CD4-positive, alpha-beta memory T cell (primary cell): ENCODE measurements at regions not wholly inside any gene's neighbourhood (a gene's known extent, or its start where the extent isn't known, plus 50 kb on each side); places are given as distances from the start of the nearest gene placed in this dataset.
A peak's percentile ranks its signal among the peaks of the same experiment; 100 is the strongest.
"Not testable (repeated sequence)": the region's sequence is repeated elsewhere in the genome, so short reads cannot be mapped to it uniquely, and the experiment has no call there.

Source experiments
- CTCF ChIA-PET: fragments of 350-600 bp; sonication (Branson Sonifier 250); formaldehyde crosslinking; loops from one replicate; lab custom pipeline; 2021; ENCODE audit warnings: inconsistent platforms; ENCODE audit not compliant: partially characterized antibody; lab: Charles Lee
- POLR2A ChIA-PET: fragments of 350-600 bp; sonication (Branson Sonifier 250); formaldehyde crosslinking; loops from one replicate; lab custom pipeline; 2021; ENCODE audit not compliant: partially characterized antibody; lab: Charles Lee
- DNase-seq, 5 donors: peaks; one replicate each; pipeline versions ENCODE4 v3.0.0 to v3.0.0-alpha.2; 2020 to 2022; ENCODE audit warnings: mixed read lengths in 1 of 5
- H3K27ac ChIP-seq: one replicate; pipeline ENCODE4 v1.7.0; 2013; ENCODE audit warnings: low read depth, low read length
- H3K27me3 ChIP-seq: 2 replicates; pipeline ENCODE4 v1.7.0; 2013; ENCODE audit warnings: mild to moderate bottlenecking, low read length, moderate library complexity; ENCODE audit not compliant: insufficient read depth
- H3K36me3 ChIP-seq: 2 replicates; pipeline ENCODE4 v1.7.0; 2013; ENCODE audit warnings: mild to moderate bottlenecking, low read length, moderate library complexity; ENCODE audit not compliant: insufficient read depth
- H3K4me1 ChIP-seq: 2 replicates; pipeline ENCODE4 v1.7.0; 2013; ENCODE audit warnings: mild to moderate bottlenecking, low read length, moderate library complexity; ENCODE audit not compliant: insufficient read depth
- H3K4me3 ChIP-seq, 2 donors: one replicate each; pipeline ENCODE4 v1.7.0; 2013; ENCODE audit warnings: low read length in 2 of 2, mild to moderate bottlenecking in 1 of 2
- H3K9me3 ChIP-seq, 2 donors: one replicate each; pipeline ENCODE4 v1.7.0; 2013; ENCODE audit warnings: low read length in 2 of 2, control low read depth in 1 of 2; ENCODE audit not compliant: control insufficient read depth in 1 of 2
- H3K27ac Mint-ChIP-seq, 7 donors: one replicate each; pipeline ENCODE4 v1.8.0; 2020 to 2021; ENCODE audit warnings: mixed read lengths in 7 of 7, mild to moderate bottlenecking in 6 of 7, inconsistent platforms in 3 of 7, moderate library complexity in 3 of 7
- H3K27me3 Mint-ChIP-seq, 2 donors: one replicate each; pipeline ENCODE4 v1.8.0; 2020 to 2021; ENCODE audit warnings: mixed read lengths in 2 of 2
- H3K36me3 Mint-ChIP-seq, 2 donors: one replicate each; pipeline ENCODE4 v1.8.0; 2020 to 2021; ENCODE audit warnings: mixed read lengths in 2 of 2, inconsistent platforms in 1 of 2, mild to moderate bottlenecking in 1 of 2
- H3K4me1 Mint-ChIP-seq, 4 donors: one replicate each; pipeline ENCODE4 v1.8.0; 2020 to 2021; ENCODE audit warnings: mixed read lengths in 4 of 4, mild to moderate bottlenecking in 1 of 4
- H3K4me3 Mint-ChIP-seq, 8 donors: one replicate each; pipeline ENCODE4 v1.8.0; 2020 to 2021; ENCODE audit warnings: mixed read lengths in 8 of 8, mild to moderate bottlenecking in 7 of 8, moderate library complexity in 6 of 8, inconsistent platforms in 3 of 8
- H3K9me3 Mint-ChIP-seq, 8 donors: one replicate each; pipeline ENCODE4 v1.8.0; 2020 to 2021; ENCODE audit warnings: mixed read lengths in 8 of 8, mild to moderate bottlenecking in 5 of 8, inconsistent platforms in 3 of 8, moderate library complexity in 1 of 8
- intact Hi-C: fragments of 100-400 bp; cut with micrococcal nuclease; formaldehyde crosslinking; loops from one replicate; pipeline ENCODE4 v1.15.1; 2023

GRCh38 chr22:49514211-49514610 lies 313.5 kb downstream of the BRD1 start:
- intact Hi-C loops = no loop called here
- POLR2A ChIA-PET = no interaction called here
- H3K27me3 ChIP-seq = no peaks in the 10 kb centered on the region
- H3K27ac ChIP-seq = no peak overlapping the region
- no peaks in the 10 kb centered on the region for H3K36me3 ChIP-seq
- peaks cover 6 to 7% of the 10 kb centered on the region in 2 donors for H3K36me3 Mint-ChIP-seq
- no peak overlapping the region for H3K4me3 Mint-ChIP-seq
- H3K9me3 ChIP-seq = no peaks in the 10 kb centered on the region
- peaks cover 0 to 30% (median 21%) of the 10 kb centered on the region in 8 donors for H3K9me3 Mint-ChIP-seq
- H3K27me3 Mint-ChIP-seq = no peaks in the 10 kb centered on the region
- H3K4me1 ChIP-seq = peaks cover 11% of the 10 kb centered on the region
- DNase-seq = no peak
- H3K27ac Mint-ChIP-seq = peak overlapping the region in 2 of 7 donors; percentile 23 to 36
- peaks cover 4 to 13% (median 9%) of the 10 kb centered on the region in 4 donors for H3K4me1 Mint-ChIP-seq
- CTCF ChIA-PET = no interaction called here
- H3K4me3 ChIP-seq = no peak overlapping the region

GRCh38 chr22:49513358-49513851 lies 314.3 kb downstream of the BRD1 start:
- H3K27me3 Mint-ChIP-seq = no peaks in the 10 kb centered on the region
- peaks cover 4 to 13% (median 9%) of the 10 kb centered on the region in 4 donors for H3K4me1 Mint-ChIP-seq
- POLR2A ChIA-PET = no interaction called here
- DNase-seq = no peak
- H3K27ac Mint-ChIP-seq = peak overlapping the region in 2 of 7 donors; percentile 36 to 58
- peaks cover 0 to 30% (median 21%) of the 10 kb centered on the region in 8 donors for H3K9me3 Mint-ChIP-seq
- Histone ChIP-seq H3K36me3 (no peaks in the 10 kb centered on the region), H3K27me3 (no peaks in the 10 kb centered on the region), H3K9me3 (no peaks in the 10 kb centered on the region), H3K4me1 (peaks cover 11% of the 10 kb centered on the region), H3K27ac (no peak overlapping the region), H3K4me3 (no peak overlapping the region)
- H3K4me3 Mint-ChIP-seq = peak overlapping the region in 1 of 8 donors; percentile 22
- intact Hi-C loops = no loop called here
- peaks cover 6 to 7% of the 10 kb centered on the region in 2 donors for H3K36me3 Mint-ChIP-seq
- CTCF ChIA-PET = no interaction called here

- Histone ChIP-seq H3K4me3 (no peak overlapping the region), H3K27me3 (no peaks in the 10 kb centered on the region), H3K9me3 (no peaks in the 10 kb centered on the region), H3K27ac (no peak overlapping the region), H3K4me1 (peaks cover 11% of the 10 kb centered on the region), H3K36me3 (no peaks in the 10 kb centered on the region)
- H3K36me3 Mint-ChIP-seq = peaks cover 6 to 7% of the 10 kb centered on the region in 2 donors
- intact Hi-C loops = no loop called here
- H3K9me3 Mint-ChIP-seq = peaks cover 0 to 35% (median 21%) of the 10 kb centered on the region in 8 donors
- ChIA-PET POLR2A (no interaction called here), CTCF (no interaction called here)
- H3K4me1 Mint-ChIP-seq = peaks cover 4 to 13% (median 9%) of the 10 kb centered on the region in 4 donors
- DNase-seq = no peak
- H3K4me3 Mint-ChIP-seq = no peak overlapping the region
- no peaks in the 10 kb centered on the region for H3K27me3 Mint-ChIP-seq
- peak overlapping the region in 4 of 7 donors; percentile 47 to 84 (median 68) for H3K27ac Mint-ChIP-seq
Measured at GRCh38 chr22:49512487-49513165, 315.0 kb downstream of the BRD1 start.

DNA sequence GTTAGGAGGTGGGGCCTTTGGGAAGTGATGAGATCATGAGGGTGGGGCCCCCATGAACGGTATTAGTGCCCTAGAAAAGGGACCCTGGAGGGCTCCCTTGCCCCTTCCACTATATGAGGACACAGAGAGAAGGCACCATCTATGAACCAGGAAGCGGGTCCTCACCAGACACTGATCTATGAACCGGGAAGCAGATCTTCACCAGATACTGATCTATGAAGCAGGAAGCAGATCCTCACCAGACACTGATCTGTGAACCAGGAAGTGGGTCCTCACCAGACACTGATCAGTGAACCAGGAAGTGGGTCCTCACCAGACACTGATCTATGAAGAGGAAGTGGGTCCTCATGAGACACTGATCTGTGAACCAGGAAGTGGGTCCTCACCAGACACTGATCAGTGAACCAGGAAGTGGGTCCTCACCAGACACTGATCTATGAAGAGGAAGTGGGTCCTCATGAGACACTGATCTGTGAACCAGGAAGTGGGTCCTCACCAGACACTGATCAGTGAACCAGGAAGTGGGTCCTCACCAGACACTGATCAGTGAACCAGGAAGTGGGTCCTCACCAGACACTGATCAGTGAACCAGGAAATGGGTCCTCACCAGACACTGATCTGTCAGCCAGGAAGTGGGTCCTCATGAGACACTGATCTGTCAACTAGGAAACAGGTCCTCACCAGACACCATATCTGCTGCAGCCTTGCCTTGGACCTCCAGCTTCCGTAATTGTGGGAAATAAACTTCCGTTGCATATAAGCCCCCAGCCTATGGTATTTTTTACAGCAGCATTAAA lies 316.1 kb downstream of the BRD1 start:
- H3K36me3 Mint-ChIP-seq, H3K9me3 ChIP-seq, intact Hi-C loops, H3K4me3 ChIP-seq, H3K36me3 ChIP-seq, H3K27me3 Mint-ChIP-seq, CTCF ChIA-PET, POLR2A ChIA-PET, H3K27me3 ChIP-seq: not testable (repeated sequence)
- peak overlapping the region; percentile 78 to 94 (median 84) for H3K27ac Mint-ChIP-seq
- peak overlapping the region in 1 of 8 donors; percentile 58 for H3K4me3 Mint-ChIP-seq
- H3K9me3 Mint-ChIP-seq = peaks cover 0 to 39% (median 21%) of the 10 kb centered on the region in 8 donors
- H3K4me1 Mint-ChIP-seq = peaks cover 4 to 13% (median 9%) of the 10 kb centered on the region in 4 donors
- H3K27ac ChIP-seq = peak overlapping the region; percentile 25
- peak; percentile 2 to 57 (median 21) for DNase-seq
- H3K4me1 ChIP-seq = peaks cover 11% of the 10 kb centered on the region

- H3K4me3 Mint-ChIP-seq = peak overlapping the region in 1 of 8 donors; percentile 58
- H3K4me3 ChIP-seq = no peak overlapping the region
- ChIA-PET CTCF (no interaction called here), POLR2A (no interaction called here)
- no peaks in the 10 kb centered on the region for H3K9me3 ChIP-seq
- peak overlapping the region in 6 of 7 donors; percentile 77 to 94 (median 82) for H3K27ac Mint-ChIP-seq
- DNase-seq = no peak
- peaks cover 11% of the 10 kb centered on the region for H3K4me1 ChIP-seq
- intact Hi-C loops = no loop called here
- H3K4me1 Mint-ChIP-seq = peaks cover 4 to 13% (median 9%) of the 10 kb centered on the region in 4 donors
- peaks cover 0 to 39% (median 21%) of the 10 kb centered on the region in 8 donors for H3K9me3 Mint-ChIP-seq
- no peaks in the 10 kb centered on the region for H3K36me3 ChIP-seq
- H3K27ac ChIP-seq = no peak overlapping the region
- no peaks in the 10 kb centered on the region for H3K27me3 ChIP-seq
- H3K27me3 Mint-ChIP-seq = no peaks in the 10 kb centered on the region
- H3K36me3 Mint-ChIP-seq = peaks cover 6 to 7% of the 10 kb centered on the region in 2 donors
Measured at GRCh38 chr22:49510718-49511117, 317.0 kb downstream of the BRD1 start.

DNA sequence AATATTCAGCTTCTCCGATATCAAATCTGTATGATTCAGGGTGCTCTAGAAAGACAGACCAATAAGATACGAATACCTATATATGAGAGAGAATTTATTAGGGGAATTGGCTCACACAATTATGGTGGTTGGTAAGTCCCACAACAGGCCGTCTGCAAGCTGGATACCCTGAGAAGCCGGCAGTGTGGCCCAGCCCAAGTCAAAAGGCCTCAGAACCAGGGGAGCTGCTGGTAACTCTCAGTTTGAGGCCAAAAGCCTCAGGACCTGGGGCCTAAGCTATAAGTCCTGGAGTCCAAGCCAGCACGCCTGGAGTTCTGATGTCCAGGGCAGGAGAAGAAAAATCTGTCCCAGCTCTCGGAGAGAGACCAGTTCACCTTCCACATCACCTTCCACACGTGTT lies 318.7 kb downstream of the BRD1 start:
- no peak overlapping the region for H3K27ac ChIP-seq
- POLR2A ChIA-PET = no interaction called here
- H3K9me3 ChIP-seq = no peaks in the 10 kb centered on the region
- DNase-seq = no peak
- no peak overlapping the region for H3K4me3 ChIP-seq
- no peak overlapping the region for H3K4me3 Mint-ChIP-seq
- no peaks in the 10 kb centered on the region for H3K27me3 Mint-ChIP-seq
- H3K27ac Mint-ChIP-seq = no peak overlapping the region
- CTCF ChIA-PET = no interaction called here
- intact Hi-C loops = no loop called here
- no peaks in the 10 kb centered on the region for H3K27me3 ChIP-seq
- H3K36me3 Mint-ChIP-seq = peaks cover 6 to 7% of the 10 kb centered on the region in 2 donors
- H3K9me3 Mint-ChIP-seq = peaks cover 0 to 39% (median 21%) of the 10 kb centered on the region in 8 donors
- peaks cover 12% of the 10 kb centered on the region for H3K4me1 ChIP-seq
- H3K4me1 Mint-ChIP-seq = peaks cover 4 to 12% (median 9%) of the 10 kb centered on the region in 4 donors
- H3K36me3 ChIP-seq = no peaks in the 10 kb centered on the region

- H3K4me3 ChIP-seq = no peak overlapping the region
- H3K9me3 ChIP-seq = no peaks in the 10 kb centered on the region
- H3K4me1 ChIP-seq = peaks cover 17% of the 10 kb centered on the region
- POLR2A ChIA-PET = no interaction called here
- Mint-ChIP-seq H3K9me3 (peaks cover 0 to 39% (median 21%) of the 10 kb centered on the region in 8 donors), H3K36me3 (peaks cover 6 to 7% of the 10 kb centered on the region in 2 donors), H3K4me1 (peaks cover 5 to 12% (median 7%) of the 10 kb centered on the region in 4 donors), H3K27me3 (no peaks in the 10 kb centered on the region), H3K27ac (no peak overlapping the region), H3K4me3 (no peak overlapping the region)
- CTCF ChIA-PET = no interaction called here
- intact Hi-C loops = no loop called here
- no peaks in the 10 kb centered on the region for H3K36me3 ChIP-seq
- H3K27me3 ChIP-seq = no peaks in the 10 kb centered on the region
- DNase-seq = no peak
- H3K27ac ChIP-seq = no peak overlapping the region
Measured at GRCh38 chr22:49508561-49508960, 319.1 kb downstream of the BRD1 start.
